ENCODE measurements at regions not wholly inside any gene's neighbourhood (a gene's known extent, or its start where the extent isn't known, plus 50 kb on each side); places are given as distances from the start of the nearest gene placed in this dataset.
"Not testable (repeated sequence)": the region's sequence is repeated elsewhere in the genome, so short reads cannot be mapped to it uniquely, and the experiment has no call there.

GRCh38 chr7:119949053-119949452 lies 323.9 kb upstream of the KCND2 start:
- DNase-seq: no peak

- not testable (repeated sequence) for DNase-seq
Observed at GRCh38 chr7:119950390-119951041, 322.5 kb upstream of the KCND2 start.

GRCh38 chr7:119951614-119952013 lies 321.4 kb upstream of the KCND2 start:
- DNase-seq: not testable (repeated sequence)

GRCh38 chr7:119957335-119957734 lies 315.6 kb upstream of the KCND2 start:
- DNase-seq: no peak

- DNase-seq: no peak
Observed at GRCh38 chr7:119959811-119960210, 313.2 kb upstream of the KCND2 start.

- no peak for DNase-seq
Observed at GRCh38 chr7:119963654-119964053, 309.3 kb upstream of the KCND2 start.

- DNase-seq: no peak
Observed at GRCh38 chr7:119964065-119964464, 308.9 kb upstream of the KCND2 start.

GRCh38 chr7:119964788-119965542 lies 308.0 kb upstream of the KCND2 start:
- DNase-seq: no peak

- DNase-seq: no peak
Observed at GRCh38 chr7:119967221-119967620, 305.8 kb upstream of the KCND2 start.

- DNase-seq: not testable (repeated sequence)
Observed at GRCh38 chr7:119968411-119968810, 304.6 kb upstream of the KCND2 start.

- DNase-seq: no peak
Observed at GRCh38 chr7:119969054-119969453, 303.9 kb upstream of the KCND2 start.

- DNase-seq: no peak
Observed at GRCh38 chr7:119969763-119970162, 303.2 kb upstream of the KCND2 start.

- no peak for DNase-seq
Observed at GRCh38 chr7:119974972-119975371, 298.0 kb upstream of the KCND2 start.

- DNase-seq: no peak
Observed at GRCh38 chr7:119982884-119983283, 290.1 kb upstream of the KCND2 start.

GRCh38 chr7:119983468-119983867 lies 289.5 kb upstream of the KCND2 start:
- no peak for DNase-seq

- DNase-seq: no peak
Observed at GRCh38 chr7:119984247-119984646, 288.7 kb upstream of the KCND2 start.

GRCh38 chr7:119988401-119988800 lies 284.6 kb upstream of the KCND2 start:
- no peak for DNase-seq

- no peak for DNase-seq
Observed at GRCh38 chr7:119994928-119995327, 278.0 kb upstream of the KCND2 start.

- DNase-seq: no peak
Observed at GRCh38 chr7:119996634-119997033, 276.3 kb upstream of the KCND2 start.

- DNase-seq: no peak
Observed at GRCh38 chr7:119999738-120000475, 273.1 kb upstream of the KCND2 start.

- no peak for DNase-seq
Observed at GRCh38 chr7:120005720-120006119, 267.3 kb upstream of the KCND2 start.

- not testable (repeated sequence) for DNase-seq
Observed at GRCh38 chr7:120014301-120014700, 258.7 kb upstream of the KCND2 start.

- no peak for DNase-seq
Observed at GRCh38 chr7:120014925-120015465, 258.0 kb upstream of the KCND2 start.

Measured in left kidney (tissue), 1 donor.